Calu3 (cell line): ENCODE measurements at regions not wholly inside any gene's neighbourhood (a gene's known extent, or its start where the extent isn't known, plus 50 kb on each side); places are given as distances from the start of the nearest gene placed in this dataset.

ENCODE experiments used
- BruUV-seq: library from RNA; stranded (reverse); fragments of 400-500 nt; replicated peaks from 2 replicates; lab custom pipeline; 2021; lab: Mats Ljungman, UMichigan
- CTCF ChIA-PET: fragments of 300-600 bp; sonication (Branson Sonifier 250); formaldehyde crosslinking; loops from one replicate; lab custom pipeline; 2022; ENCODE audit warnings: antibody characterized with exemption; lab: Charles Lee
- DNase-seq: peaks from one replicate; pipeline ENCODE4 v3.0.0; 2022
- H3K27ac Mint-ChIP-seq: one replicate; pipeline ENCODE4 v1.8.0; 2022; ENCODE audit warnings: mixed read lengths; ENCODE audit not compliant: unreplicated experiment
- H3K27me3 Mint-ChIP-seq: one replicate; pipeline ENCODE4 v1.8.0; 2022; ENCODE audit warnings: mixed read lengths; ENCODE audit not compliant: unreplicated experiment
- H3K36me3 Mint-ChIP-seq: one replicate; pipeline ENCODE4 v1.8.0; 2022; ENCODE audit warnings: mild to moderate bottlenecking, moderate library complexity, mixed read lengths; ENCODE audit not compliant: insufficient read depth, unreplicated experiment
- H3K4me1 Mint-ChIP-seq: one replicate; pipeline ENCODE4 v1.8.0; 2022; ENCODE audit warnings: mild to moderate bottlenecking, low read depth, mixed read lengths; ENCODE audit not compliant: unreplicated experiment
- H3K4me3 Mint-ChIP-seq: one replicate; pipeline ENCODE4 v1.8.0; 2022; ENCODE audit warnings: mild to moderate bottlenecking, low read depth, moderate library complexity, mixed read lengths; ENCODE audit not compliant: unreplicated experiment
- H3K9me3 Mint-ChIP-seq: one replicate; pipeline ENCODE4 v1.8.0; 2022; ENCODE audit warnings: low read depth, mixed read lengths; ENCODE audit not compliant: unreplicated experiment
- intact Hi-C: fragments of 100-400 bp; cut with micrococcal nuclease; formaldehyde crosslinking; loops from one replicate; pipeline ENCODE4 v1.10.0; 2022; ENCODE audit not compliant: unreplicated experiment
- TF ChIP-seq, protein P1 (sequence below): fragments of 200-600 bp; IDR thresholded peaks from one replicate; pipeline ENCODE4 v1.8.0; 2022; ENCODE audit warnings: antibody characterized with exemption; ENCODE audit not compliant: unreplicated experiment

DNA sequence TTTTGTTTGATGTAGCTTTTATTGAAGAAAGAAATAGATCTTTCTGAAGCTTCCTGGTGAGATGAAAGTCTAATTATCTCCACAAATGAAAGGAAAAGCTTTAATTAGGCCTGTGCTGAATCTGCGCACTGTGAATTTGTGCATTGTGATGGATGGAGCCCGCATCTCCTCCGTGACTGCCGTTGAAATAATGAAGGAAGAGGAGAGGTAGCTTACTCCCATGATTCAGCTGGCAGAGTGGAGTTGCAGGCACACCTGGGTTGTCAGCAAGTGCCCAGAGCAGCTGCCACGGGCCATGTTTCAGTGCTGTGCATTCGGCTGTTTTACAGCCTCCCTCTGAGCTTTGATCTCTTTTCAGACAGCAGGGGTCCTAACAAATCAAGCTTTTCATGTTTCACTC, 735.3 kb upstream of the TENM3 start:
- no peaks in the 10 kb centered on the region for H3K9me3 Mint-ChIP-seq
- H3K4me1 Mint-ChIP-seq, result no peaks in the 10 kb centered on the region
- no peaks in the 10 kb centered on the region for H3K27me3 Mint-ChIP-seq
- H3K27ac Mint-ChIP-seq, result no peak overlapping the region
- intact Hi-C loops, result no loop called here
- CTCF ChIA-PET, result no interaction called here
- no TSS peak for BruUV-seq
- TF ChIP-seq, protein P1, sequence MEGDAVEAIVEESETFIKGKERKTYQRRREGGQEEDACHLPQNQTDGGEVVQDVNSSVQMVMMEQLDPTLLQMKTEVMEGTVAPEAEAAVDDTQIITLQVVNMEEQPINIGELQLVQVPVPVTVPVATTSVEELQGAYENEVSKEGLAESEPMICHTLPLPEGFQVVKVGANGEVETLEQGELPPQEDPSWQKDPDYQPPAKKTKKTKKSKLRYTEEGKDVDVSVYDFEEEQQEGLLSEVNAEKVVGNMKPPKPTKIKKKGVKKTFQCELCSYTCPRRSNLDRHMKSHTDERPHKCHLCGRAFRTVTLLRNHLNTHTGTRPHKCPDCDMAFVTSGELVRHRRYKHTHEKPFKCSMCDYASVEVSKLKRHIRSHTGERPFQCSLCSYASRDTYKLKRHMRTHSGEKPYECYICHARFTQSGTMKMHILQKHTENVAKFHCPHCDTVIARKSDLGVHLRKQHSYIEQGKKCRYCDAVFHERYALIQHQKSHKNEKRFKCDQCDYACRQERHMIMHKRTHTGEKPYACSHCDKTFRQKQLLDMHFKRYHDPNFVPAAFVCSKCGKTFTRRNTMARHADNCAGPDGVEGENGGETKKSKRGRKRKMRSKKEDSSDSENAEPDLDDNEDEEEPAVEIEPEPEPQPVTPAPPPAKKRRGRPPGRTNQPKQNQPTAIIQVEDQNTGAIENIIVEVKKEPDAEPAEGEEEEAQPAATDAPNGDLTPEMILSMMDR, result no peak
- H3K36me3 Mint-ChIP-seq, result no peaks in the 10 kb centered on the region
- H3K4me3 Mint-ChIP-seq, result no peak overlapping the region
- no peak for DNase-seq

- Mint-ChIP-seq H3K27me3 (no peaks in the 10 kb centered on the region), H3K27ac (no peak overlapping the region), H3K4me3 (no peak overlapping the region), H3K9me3 (no peaks in the 10 kb centered on the region), H3K36me3 (no peaks in the 10 kb centered on the region), H3K4me1 (no peaks in the 10 kb centered on the region)
- intact Hi-C loops, result no loop called here
- BruUV-seq, result no TSS peak
- TF ChIP-seq, protein P1, result no peak
- CTCF ChIA-PET, result no interaction called here
- no peak for DNase-seq
Observed at GRCh38 chr4:181508601-181509000, 734.6 kb upstream of the TENM3 start.

DNA sequence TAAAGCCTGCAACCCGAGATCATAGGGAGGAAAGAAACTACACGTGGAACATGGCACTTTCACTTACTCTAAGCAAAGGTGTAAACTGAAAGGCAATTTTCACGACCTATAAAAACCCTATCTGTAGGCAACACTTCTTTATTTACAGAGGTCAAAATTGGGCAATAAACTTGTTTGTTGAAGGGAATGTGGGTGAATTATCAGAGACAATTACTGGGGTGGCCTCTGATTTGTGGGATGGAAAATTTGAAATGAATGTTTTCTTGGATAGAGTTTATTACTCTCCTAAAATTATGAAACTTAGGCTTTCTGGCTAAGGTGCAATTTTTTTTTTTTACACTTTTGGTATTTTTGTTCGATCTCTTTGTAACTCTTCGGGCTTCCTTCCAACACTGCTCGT, 734.1 kb upstream of the TENM3 start:
- intact Hi-C loops, result no loop called here
- no TSS peak for BruUV-seq
- CTCF ChIA-PET, result no interaction called here
- no peak overlapping the region for H3K4me3 Mint-ChIP-seq
- no peaks in the 10 kb centered on the region for H3K36me3 Mint-ChIP-seq
- no peak overlapping the region for H3K27ac Mint-ChIP-seq
- H3K9me3 Mint-ChIP-seq, result no peaks in the 10 kb centered on the region
- H3K27me3 Mint-ChIP-seq, result no peaks in the 10 kb centered on the region
- no peaks in the 10 kb centered on the region for H3K4me1 Mint-ChIP-seq
- no peak for DNase-seq
- TF ChIP-seq, protein P1, result no peak

- CTCF ChIA-PET, result interaction anchor here (0.6 kb wide), 1 partner anchor 370 kb away, joined by 4 read pairs; no protein-coding TSS in a partner anchor
- Mint-ChIP-seq H3K9me3 (no peaks in the 10 kb centered on the region), H3K4me1 (no peaks in the 10 kb centered on the region), H3K4me3 (no peak overlapping the region), H3K27ac (no peak overlapping the region), H3K27me3 (no peaks in the 10 kb centered on the region), H3K36me3 (no peaks in the 10 kb centered on the region)
- DNase-seq, result no peak
- no TSS peak for BruUV-seq
- intact Hi-C loops, result no loop called here
- TF ChIP-seq, protein P1, result no peak
Observed at GRCh38 chr4:181517491-181517890, 725.7 kb upstream of the TENM3 start.
